GM18507 (cell line): ENCODE measurements at regions not wholly inside any gene's neighbourhood (a gene's known extent, or its start where the extent isn't known, plus 50 kb on each side); places are given as distances from the start of the nearest gene placed in this dataset.

Experiments
- DNase-seq: peaks from one replicate; pipeline ENCODE4 v3.0.0; 2011; ENCODE audit warnings: low read depth; ENCODE audit not compliant: insufficient read length; ENCODE audit errors: extremely low spot score
- FAIRE-seq: peaks from 2 replicates; lab custom pipeline; 2011; peaks lifted over from hg19 to GRCh38; lab: Jason Lieb, UNC

GRCh38 chr4:31617667-31618066, 897.5 kb downstream of the PCDH7 start:
- FAIRE-seq (no peak), DNase-seq (no peak)

- FAIRE-seq (no peak), DNase-seq (no peak)
Observed at GRCh38 chr4:31620476-31620875, 900.3 kb downstream of the PCDH7 start.

- no peak for DNase-seq
- FAIRE-seq = no peak
Observed at GRCh38 chr4:31645236-31645635, 925.1 kb downstream of the PCDH7 start.

- DNase-seq (no peak), FAIRE-seq (no peak)
Observed at GRCh38 chr4:31647786-31648185, 927.6 kb downstream of the PCDH7 start.

- FAIRE-seq = no peak
Observed at GRCh38 chr4:31649878-31650277, 929.7 kb downstream of the PCDH7 start.

GRCh38 chr4:31651541-31651940, 931.4 kb downstream of the PCDH7 start:
- FAIRE-seq (no peak), DNase-seq (no peak)

More at GRCh38 chr4:31649878-31650277, 929.7 kb downstream of the PCDH7 start:
- DNase-seq = no peak

GRCh38 chr4:31655328-31655727, 935.2 kb downstream of the PCDH7 start:
- no peak for FAIRE-seq
- no peak for DNase-seq

- DNase-seq (no peak), FAIRE-seq (no peak)
Observed at GRCh38 chr4:31657859-31658570, 937.8 kb downstream of the PCDH7 start.

GRCh38 chr4:31660916-31661315, 940.7 kb downstream of the PCDH7 start:
- no peak for FAIRE-seq

GRCh38 chr4:31662951-31663350, 942.8 kb downstream of the PCDH7 start:
- FAIRE-seq = no peak
- DNase-seq = no peak

More at GRCh38 chr4:31660916-31661315, 940.7 kb downstream of the PCDH7 start:
- DNase-seq = no peak

GRCh38 chr4:31667686-31668085, 947.5 kb downstream of the PCDH7 start:
- DNase-seq (no peak), FAIRE-seq (no peak)

GRCh38 chr4:31674313-31674947, 954.3 kb downstream of the PCDH7 start:
- no peak for DNase-seq
- FAIRE-seq = no peak

GRCh38 chr4:31678356-31678755, 958.2 kb downstream of the PCDH7 start:
- no peak for DNase-seq
- FAIRE-seq = no peak

- FAIRE-seq (no peak), DNase-seq (no peak)
Observed at GRCh38 chr4:31682796-31683195, 962.6 kb downstream of the PCDH7 start.

- DNase-seq (no peak), FAIRE-seq (no peak)
Observed at GRCh38 chr4:31687717-31688342, 967.7 kb downstream of the PCDH7 start.

- no peak for FAIRE-seq
- no peak for DNase-seq
Observed at GRCh38 chr4:31692399-31692940, 972.3 kb downstream of the PCDH7 start.

- DNase-seq (no peak), FAIRE-seq (no peak)
Observed at GRCh38 chr4:31701256-31701655, 981.1 kb downstream of the PCDH7 start.

- no peak for FAIRE-seq
- no peak for DNase-seq
Observed at GRCh38 chr4:31702326-31702725, 982.2 kb downstream of the PCDH7 start.

- FAIRE-seq (no peak), DNase-seq (no peak)
Observed at GRCh38 chr4:31714238-31714637, 994.1 kb downstream of the PCDH7 start.

GRCh38 chr4:31715302-31715701, 995.1 kb downstream of the PCDH7 start:
- no peak for FAIRE-seq

GRCh38 chr4:31727030-31727429, 1006.9 kb downstream of the PCDH7 start:
- FAIRE-seq (no peak), DNase-seq (no peak)

More at GRCh38 chr4:31715302-31715701, 995.1 kb downstream of the PCDH7 start:
- no peak for DNase-seq
